Activated CD8-positive, alpha-beta memory T cell treated with anti-CD3 and anti-CD28 coated beads for 1 hour (primary cell): ENCODE measurements at regions not wholly inside any gene's neighbourhood (a gene's known extent, or its start where the extent isn't known, plus 50 kb on each side); places are given as distances from the start of the nearest gene placed in this dataset.
"Not testable (repeated sequence)": the region's sequence is repeated elsewhere in the genome, so short reads cannot be mapped to it uniquely, and the experiment has no call there.

Experiments used
- DNase-seq, 2 donors: peaks; one replicate each; pipeline ENCODE4 v3.0.0-alpha.2; 2020; ENCODE audit warnings: low read depth in 1 of 2; ENCODE audit errors: extremely low read depth in 1 of 2

DNA sequence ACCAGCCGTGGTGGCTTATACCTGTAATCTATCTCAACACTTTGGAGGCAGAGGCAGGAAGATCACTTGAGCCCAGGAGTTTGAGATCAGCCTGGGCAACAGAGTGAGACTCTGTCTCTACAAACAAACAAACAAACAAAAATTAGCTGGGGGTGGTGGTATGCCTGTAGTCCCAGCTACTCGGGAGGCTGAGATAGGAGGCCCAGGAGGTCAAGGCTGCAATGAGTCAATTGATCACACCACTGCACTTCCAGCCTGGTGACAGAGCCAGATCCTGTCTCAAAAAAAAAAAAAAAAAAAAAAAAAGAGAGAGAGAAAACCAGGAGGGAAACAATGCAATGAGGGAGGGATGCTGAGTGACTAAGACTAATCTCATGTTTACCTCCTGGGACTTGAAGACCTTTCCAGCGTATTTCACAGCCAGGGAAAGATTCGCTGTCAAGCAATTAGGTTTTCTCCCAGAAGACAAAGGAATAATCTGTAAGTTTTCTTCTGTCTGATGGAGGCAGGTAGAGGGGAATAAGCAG, 51.1 kb upstream of the MIER3 start:
- DNase-seq, result no peak

DNA sequence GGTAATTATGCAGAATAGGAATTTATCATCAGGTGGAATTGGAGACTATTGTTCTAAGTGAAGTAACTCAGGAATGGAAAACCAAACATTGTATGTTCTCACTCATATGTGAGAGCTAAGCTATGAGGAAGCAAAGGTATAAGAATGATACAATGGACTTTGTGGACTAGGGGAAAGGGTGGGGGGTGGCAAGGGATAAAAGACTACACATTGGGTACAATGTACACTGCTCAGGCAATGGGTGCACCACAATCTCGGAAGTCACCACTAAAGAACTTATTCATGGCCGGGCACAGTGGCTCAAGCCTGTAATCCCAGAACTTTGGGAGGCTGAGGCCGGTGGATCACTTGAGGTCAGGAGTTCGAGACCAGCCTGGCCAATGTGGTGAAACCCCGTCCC, 51.6 kb upstream of the MIER3 start:
- DNase-seq, result not testable (repeated sequence)

DNA sequence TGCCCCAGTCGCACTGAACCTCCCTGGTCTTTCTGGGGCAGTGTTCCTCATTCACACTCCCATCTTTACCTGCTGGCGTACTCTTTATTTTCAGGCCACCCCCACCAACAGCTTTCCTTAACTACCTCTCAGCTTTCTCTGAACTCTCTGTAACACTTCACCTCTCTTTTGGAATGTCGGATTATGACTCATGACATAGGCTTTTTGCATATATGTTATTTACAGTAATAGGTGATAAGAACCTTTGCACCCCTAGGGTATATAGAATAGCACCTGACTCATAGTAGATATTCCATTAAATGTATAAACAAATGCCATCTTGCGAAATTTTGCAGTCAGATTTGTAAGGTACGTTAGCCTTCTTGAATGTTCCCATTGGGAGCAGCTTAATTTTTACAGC, 52.9 kb upstream of the MIER3 start:
- no peak for DNase-seq

DNA sequence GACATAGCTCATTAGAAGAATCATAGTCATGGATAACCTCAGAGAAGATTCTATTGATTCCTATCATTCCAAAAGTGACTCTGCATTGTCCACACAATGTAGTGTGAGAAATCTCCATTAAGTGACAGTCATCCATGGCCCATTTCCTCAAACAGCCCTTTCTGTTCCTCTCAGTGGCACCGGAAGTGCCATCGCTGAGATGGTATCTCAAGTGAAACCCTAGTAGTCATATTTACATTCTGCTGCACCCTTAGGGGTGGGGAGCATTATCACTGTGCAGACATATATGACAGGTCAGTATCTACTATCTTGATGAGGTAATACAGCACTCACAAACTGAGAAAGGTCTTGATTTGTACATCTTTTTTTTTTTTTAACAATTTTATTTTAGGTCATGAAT, 55.4 kb upstream of the MIER3 start:
- DNase-seq, result no peak

DNA sequence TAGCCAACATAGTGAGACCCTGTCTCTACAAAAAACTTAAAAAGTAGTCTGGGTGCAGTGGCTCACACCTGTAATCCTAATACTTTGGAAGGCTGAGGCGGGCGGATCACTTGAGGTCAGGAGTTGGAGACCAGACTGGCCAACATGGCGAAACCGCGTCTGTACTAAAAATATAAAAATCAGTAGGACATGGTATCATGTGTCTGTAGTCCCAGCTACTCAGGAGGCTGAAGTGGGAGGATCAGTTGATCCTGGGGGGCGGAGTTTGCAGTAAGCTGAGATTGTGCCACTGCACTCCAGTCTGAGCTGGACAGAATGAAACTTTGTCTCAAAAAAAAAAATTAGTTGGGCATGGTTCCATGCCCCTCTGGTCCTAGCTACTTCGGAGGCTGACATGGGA, 57.9 kb upstream of the MIER3 start:
- no peak for DNase-seq

DNA sequence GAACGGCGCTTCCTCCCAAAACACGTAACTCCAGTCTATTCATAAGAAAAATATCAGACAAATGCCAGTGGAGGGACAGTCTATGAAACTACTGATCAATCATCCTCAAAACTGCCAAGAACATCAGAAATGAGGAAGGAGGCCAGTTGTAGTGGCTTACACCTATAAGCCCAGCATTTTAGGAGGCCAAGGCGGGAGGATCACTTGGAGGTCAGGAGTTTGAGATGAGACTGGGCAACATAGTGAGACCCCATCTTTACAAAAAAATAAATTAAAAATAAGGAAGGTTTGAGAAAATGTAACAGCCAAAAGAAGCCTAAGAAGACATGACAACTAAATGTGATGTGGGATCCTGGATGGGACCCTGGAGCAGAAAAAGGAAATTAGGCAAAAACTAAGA, 58.9 kb upstream of the MIER3 start:
- no peak for DNase-seq

DNA sequence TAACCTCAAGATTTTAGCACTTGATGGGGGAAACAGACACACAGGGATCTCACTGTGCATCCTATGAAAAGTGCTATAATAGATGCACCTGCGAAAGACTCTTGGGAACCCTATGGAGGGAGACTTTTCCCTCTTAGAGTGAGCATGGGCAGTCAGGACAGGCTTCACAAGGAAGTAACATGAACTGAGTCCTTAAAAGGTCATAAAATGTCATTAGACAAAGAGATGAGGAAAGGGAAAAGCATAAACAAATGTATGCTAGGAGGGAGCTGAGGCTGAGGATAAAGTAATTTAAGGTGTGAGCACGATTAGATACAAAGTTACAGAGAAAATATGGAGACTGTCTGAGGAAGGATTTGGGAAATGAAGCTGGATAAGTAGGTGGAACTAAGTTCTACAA, 60.6 kb upstream of the MIER3 start:
- no peak for DNase-seq

DNA sequence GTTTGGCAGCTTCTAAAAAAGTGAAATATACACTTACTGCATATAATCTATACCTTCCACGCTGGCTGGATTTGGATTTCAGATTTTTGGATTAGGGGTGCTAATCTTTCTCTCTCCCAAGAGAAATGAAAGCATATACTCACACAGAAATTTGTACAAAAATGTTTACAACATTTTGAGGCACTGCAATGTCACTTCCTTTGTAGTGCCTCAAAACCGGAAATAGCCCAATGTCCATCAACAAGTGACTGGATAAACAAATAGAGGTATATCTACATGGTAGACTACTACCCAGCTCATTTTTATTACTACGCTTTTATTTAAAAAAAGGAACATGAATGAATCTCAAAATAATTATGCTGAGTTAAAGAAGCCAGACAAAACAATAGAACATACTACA, 74.0 kb upstream of the MIER3 start:
- no peak for DNase-seq

DNA sequence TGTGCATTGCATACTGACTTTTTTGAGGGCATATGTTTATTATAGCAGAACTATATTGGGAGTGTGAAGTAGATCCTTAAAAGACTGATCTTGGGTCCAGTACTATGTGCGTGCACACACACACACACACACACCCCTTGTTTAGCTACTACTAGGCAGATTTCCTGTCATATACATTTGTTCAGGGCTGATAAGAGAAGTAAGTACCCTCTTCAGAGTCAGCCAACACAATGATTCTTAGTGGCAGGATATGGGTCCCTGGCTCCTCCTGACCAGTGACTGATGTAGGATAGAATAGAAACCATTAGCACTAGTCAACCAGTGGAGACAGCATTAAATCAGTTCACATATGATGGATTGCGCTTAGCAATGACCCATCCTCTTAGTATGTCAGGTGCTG, 76.2 kb upstream of the MIER3 start:
- DNase-seq, result no peak

DNA sequence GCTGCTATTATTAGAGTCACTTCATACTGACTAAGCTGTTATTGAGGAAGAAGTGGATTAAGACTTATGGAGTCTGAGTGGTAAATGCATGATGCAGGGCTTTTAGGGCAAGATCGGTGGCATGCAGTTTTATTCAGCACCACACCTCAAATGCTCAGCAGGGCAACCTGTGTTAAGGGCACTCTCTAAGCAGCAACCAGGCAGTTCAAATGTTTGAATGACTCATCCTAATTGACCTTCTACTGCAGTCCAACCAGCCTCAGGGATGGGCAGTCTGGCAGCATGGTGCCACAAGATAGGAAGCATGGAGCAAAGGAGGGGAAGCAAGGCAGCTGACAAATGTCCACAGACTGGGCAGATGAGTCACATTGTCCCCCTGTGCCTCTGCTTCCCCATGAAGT, 80.2 kb upstream of the MIER3 start:
- DNase-seq, result no peak

DNA sequence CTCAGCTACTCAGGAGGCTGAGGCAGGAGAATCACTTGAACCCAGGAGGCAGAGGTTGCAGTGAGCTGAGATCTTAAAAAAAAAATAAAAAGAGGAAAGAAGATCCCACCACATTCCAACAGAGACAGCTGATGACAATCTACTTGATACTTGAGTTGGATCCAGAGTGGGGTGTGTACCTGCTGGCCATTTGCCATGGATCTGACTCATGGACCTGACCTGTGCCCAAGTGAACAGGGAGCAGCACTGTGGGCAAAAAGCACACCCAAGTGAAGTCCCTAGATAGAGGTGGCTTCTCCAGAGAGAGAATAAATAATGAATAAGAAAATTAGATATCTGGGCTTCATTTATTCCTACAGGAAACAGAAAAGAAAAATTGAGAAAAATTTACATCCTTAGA, 81.2 kb upstream of the MIER3 start:
- no peak for DNase-seq

DNA sequence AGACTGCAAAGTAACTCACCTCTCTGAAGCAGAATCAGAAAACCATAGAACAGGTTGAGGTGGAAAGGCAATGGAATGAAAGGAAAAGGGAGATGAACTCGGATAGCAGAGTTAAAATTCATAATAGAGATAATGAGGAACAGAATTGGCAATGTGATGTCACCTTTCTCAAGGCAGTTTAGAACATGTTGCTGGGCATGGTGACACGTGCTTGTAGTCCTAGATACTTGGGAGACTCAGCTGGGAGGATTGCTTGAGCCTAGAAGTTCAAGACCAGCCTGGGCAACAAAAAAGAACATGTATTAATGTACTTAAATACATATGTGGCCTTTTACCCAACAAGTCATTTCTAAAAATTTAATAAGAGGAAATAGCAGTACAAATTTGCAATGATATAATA, 81.6 kb upstream of the MIER3 start:
- DNase-seq, result no peak

DNA sequence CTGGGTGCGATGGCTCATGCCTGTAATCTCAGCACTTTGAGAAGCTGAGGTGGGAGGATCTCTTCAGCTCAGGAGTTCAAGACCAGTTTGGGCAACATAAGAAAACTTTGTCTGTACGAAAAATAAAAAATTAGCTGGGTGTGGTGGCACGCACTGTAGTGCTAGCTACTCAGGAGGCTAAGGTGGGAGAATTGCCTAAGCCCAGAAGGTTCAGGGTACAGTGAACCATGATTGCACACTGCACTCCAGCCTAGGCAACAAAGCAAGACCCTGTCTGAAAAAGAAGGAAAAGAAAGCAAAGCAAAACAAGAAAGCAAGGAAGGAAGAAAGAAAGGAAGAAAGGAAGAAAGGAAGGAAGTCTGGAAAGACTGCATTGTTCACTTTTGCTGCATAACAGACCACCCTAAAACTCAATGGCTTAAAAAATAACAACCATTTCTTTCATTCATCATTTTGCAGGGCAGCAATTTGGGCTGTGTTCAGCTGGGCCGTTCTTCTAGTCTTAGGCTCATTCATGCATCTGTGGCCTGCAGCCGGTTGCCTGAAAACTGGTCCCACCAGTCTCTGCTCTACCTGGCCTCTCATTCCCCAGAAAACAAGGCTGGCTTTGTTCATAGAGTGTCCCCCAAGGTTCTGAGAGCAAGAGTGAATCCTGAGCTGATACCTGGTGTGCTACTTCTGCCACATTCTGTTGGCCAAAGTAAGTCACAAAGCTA, 82.4 kb upstream of the MIER3 start:
- DNase-seq, result no peak

DNA sequence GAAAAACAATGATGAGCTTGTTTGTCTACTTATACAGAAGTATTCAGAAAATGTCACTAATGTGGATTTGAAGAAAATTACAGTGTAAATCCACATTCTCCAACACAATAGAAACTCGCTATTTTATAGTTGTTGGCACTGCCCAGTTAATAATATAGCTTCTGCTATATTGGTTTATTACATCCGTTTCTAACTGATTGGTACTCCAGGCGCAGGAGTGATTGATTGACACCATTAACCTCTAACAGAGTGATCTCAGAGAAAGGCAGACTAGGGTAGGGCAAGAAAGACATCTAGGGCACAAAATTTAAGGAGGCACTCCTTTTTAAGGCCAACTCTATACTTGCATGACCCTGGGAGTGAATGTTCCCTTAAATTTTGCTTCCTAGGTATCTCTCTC, 84.0 kb upstream of the MIER3 start:
- DNase-seq, result no peak

DNA sequence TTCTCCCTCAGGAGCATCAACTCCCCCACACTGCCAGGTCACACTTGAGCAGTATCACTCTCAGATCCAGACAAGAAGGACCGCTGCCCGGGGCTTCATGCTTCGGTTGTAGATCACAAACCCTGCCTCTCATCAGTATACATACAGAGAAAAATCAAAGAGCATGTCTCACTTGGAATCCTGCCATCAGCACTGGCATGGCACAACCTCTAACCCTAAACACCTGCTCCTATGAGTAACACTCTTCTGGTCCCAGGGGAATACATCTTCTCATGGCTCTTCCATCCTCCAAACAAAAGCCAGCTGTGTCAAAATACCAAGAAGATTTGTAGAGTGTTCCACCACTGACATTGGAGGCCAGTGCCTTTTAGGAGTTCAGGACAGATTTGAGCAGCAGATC, 84.8 kb upstream of the MIER3 start:
- DNase-seq, result no peak

DNA sequence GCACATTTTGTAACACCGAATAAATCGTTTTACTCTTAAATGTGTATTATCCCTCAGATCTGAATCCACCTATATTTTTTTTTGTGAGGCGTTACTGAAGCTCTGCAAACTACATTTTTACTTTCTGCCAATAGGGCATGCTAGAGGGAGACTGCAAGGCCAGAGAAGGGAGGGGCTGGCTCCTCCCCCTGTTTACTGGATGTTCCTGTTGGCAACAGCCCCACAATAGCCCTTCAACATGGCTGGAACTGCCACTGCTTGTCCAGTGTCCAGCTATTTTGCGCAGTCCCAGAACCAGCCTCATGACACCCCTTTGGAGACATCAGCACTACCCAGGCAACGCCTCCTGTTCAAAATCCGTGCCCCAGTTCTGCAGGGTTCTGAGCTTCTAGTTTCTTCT, 85.4 kb upstream of the MIER3 start:
- DNase-seq, result no peak

DNA sequence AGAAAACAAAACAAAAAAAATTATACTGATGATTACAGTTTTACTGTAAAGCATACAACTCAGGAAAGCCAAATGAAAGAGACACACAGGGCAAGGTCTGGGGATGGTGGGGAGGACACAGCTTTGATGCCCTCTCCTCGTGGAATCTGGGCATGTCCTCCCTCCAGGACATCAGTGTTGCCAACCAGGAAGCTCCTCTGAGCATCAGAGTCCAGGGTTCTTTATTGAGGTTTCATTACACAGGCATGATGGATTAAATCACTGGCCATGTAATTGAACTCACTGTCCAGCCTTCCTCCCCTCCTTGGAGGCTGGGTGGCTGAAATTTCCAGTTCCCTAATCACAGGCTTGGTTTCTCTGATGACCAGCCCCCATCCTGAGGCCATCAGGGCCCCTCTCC, 89.6 kb upstream of the MIER3 start:
- no peak for DNase-seq

DNA sequence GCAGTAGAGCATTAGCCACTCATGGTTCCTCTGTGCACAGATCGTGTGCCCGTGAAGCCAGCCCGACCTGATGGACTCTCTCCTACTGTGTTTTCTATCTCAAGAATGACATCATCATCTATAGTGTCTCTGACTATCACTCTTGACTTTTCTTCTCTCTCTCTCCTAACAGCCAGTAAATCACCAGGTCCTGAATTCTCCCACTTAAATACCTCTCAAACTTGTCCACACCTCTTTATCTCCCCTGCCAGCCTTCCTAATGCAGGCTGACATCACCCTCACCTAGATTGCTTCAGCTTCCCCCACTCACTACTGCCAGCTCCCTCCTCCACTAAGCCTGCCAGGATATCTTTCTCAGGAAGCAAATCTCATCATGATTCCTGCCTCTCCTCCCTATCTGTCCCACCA, 90.6 kb upstream of the MIER3 start:
- no peak for DNase-seq

DNA sequence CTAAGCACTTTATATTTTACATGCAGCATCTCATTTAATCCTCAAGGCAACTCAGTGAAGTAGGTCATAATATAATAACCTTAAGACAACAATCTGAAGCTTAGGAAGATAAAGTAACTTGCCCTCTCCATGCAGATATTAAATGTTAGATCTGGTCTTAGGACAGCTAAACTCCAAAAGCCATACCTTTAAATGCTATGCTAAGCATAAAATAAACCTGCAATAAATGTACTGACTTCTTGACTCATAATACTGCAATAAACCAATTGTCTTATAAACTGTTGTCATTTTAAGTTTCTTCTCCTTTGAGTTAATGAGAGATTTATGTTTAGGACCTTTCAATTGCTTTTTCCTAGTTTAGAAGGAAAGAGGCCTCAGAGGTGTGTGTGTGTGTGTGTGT, 102.2 kb upstream of the MIER3 start:
- DNase-seq, result no peak

DNA sequence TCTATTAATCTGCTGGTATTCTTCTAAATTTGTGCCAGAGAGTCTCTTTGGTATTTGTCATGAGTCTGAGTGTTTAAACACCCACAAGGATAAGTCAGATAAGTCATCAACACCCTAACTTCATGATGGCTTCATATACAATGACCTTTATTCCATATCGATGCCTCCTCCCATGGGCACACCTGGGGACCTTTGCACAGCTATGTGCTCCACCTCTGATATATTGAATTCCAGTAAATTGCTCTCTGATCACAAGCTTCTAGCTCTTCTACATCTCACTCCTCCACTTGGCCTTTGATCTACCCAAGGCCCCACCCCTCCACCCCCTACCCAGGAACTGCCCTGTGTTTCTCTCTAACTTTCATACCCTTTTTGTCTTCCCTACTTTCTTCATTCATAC, 102.7 kb upstream of the MIER3 start:
- DNase-seq, result no peak

DNA sequence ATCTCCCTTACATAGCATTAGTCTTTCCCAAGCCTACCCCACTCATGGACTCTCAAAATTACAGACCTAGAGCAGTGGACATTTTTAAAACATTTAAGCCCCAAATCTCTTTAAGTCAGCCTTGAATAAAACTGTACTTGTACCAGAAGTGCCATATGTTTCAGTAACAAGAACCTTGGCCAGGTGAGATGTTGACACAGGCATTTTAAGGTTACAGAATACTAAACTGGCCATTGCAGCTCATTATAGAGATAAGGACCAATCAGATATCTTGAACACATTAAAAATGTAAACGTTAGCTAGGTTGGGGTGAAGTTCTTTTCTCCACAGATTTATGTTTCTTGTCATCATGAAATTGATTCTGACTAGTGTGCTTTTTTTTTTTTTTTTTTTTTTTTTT, 103.8 kb upstream of the MIER3 start:
- DNase-seq, result no peak

DNA sequence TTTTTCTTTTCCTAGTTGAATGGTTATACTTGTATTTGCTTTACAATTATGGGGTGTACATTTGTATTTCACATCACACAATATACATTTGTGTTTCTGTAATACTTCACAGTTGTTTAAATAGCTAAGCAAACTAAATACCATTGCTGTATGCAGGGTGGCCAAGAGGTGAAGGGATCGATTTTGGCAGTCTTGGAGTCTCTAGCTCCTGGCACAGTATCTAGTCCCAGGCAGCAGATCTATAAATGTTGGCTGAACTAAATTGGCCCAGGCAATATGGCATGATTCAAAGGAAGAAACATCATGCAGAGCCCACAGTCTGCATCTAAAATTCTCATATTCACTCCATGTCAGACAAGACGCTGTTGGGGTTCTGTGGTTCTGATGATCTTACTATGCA, 110.1 kb upstream of the GPBP1 start:
- no peak for DNase-seq

DNA sequence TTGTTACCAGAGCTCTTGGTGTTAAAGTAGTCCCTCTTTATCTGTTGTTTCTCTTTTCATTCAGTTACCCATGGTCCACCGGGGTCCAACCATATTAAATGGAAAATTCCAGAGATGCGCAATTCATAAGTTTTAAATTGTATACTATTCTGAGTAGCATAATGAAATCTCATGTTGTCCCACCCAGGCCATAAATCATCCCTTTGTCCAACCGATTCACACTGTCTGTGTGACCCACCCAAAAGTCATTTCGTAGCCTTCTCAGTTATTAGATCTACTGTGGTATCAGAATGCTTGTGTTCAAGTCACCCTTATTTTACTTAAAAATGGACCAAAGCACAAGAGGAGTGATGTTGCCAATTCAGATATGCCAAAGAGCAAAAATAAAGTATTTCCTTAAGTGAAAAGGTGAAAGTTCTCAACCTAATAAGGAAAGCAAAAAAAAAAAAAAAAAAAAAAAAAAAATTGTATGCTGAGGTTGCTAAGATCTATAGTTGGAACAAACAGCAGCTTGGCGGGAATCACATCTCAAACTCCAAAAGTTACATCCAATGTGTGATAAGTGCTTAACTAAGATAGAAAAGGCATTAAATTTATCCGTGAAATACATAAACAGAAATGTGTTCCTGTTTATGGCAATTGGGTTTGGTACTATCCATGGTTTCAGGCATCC, 106.8 kb upstream of the GPBP1 start:
- no peak for DNase-seq
